ENCODE measurements at regions not wholly inside any gene's neighbourhood (a gene's known extent, or its start where the extent isn't known, plus 50 kb on each side); places are given as distances from the start of the nearest gene placed in this dataset.
"Not testable (repeated sequence)": the region's sequence is repeated elsewhere in the genome, so short reads cannot be mapped to it uniquely, and the experiment has no call there.

DNA sequence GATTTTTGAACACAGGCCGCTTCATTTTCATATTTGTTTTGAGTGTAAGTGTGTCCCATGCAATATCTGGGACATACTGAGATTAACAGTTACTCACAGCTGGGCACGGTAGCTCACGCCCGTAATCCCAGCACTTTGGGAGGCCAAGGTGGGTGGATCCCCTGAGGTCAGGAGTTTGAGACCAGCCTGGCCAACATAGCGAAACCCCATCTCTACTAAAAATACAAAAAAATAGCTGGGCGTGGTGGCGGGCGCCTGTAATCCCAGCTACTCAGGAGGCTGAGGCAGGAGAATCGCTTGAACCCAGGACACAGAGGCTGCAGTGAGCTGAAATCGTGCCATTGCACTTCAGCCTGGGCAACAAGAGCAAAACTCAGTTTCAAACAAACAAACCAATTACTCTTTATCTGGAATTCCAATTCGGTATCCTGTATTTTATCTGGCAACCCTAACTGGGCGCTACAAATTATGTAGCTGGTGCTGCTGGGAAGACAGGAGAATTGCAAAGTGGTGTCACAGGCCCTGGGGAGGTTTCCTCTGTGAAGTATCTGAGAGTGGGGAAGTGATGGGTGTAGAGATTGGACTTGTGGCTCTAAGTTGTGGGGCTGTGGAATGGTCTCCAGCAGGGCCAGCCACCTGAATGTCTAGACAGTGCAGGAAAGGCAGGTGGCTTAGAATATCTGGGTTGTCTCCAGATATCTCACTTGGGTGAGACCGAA lies 73.3 kb upstream of the SPRY4 start:
- TF ChIP-seq POLR2AphosphoS5 (IDR thresholded peaks at IDR 0.05; ENCODE audit: insufficient read depth, low read depth, low read length); EZH2 (IDR thresholded peaks at IDR 0.05; ENCODE audit: borderline replicate concordance, low read depth, low read length, severe bottlenecking); POLR2A (IDR thresholded peaks at IDR 0.05; ENCODE audit: low read depth, low read length); MYC (IDR thresholded peaks at IDR 0.05; ENCODE audit: low read depth, low read length); FOS (IDR thresholded peaks at IDR 0.05; ENCODE audit: borderline replicate concordance, insufficient read depth, low read length); JUN (IDR thresholded peaks at IDR 0.05; ENCODE audit: borderline replicate concordance, insufficient read depth, insufficient read length, low read depth): not testable (repeated sequence)
- TF ChIP-seq, protein P1, sequence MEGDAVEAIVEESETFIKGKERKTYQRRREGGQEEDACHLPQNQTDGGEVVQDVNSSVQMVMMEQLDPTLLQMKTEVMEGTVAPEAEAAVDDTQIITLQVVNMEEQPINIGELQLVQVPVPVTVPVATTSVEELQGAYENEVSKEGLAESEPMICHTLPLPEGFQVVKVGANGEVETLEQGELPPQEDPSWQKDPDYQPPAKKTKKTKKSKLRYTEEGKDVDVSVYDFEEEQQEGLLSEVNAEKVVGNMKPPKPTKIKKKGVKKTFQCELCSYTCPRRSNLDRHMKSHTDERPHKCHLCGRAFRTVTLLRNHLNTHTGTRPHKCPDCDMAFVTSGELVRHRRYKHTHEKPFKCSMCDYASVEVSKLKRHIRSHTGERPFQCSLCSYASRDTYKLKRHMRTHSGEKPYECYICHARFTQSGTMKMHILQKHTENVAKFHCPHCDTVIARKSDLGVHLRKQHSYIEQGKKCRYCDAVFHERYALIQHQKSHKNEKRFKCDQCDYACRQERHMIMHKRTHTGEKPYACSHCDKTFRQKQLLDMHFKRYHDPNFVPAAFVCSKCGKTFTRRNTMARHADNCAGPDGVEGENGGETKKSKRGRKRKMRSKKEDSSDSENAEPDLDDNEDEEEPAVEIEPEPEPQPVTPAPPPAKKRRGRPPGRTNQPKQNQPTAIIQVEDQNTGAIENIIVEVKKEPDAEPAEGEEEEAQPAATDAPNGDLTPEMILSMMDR (IDR thresholded peaks at IDR 0.05; ENCODE audit: extremely low read depth in 1 of 2, insufficient read depth in 1 of 2, low read depth in 1 of 2, low read length in 2 of 2): not testable (repeated sequence)
- TF ChIP-seq, protein P2, sequence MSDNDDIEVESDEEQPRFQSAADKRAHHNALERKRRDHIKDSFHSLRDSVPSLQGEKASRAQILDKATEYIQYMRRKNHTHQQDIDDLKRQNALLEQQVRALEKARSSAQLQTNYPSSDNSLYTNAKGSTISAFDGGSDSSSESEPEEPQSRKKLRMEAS (IDR thresholded peaks at IDR 0.05; ENCODE audit: insufficient read depth, insufficient read length): not testable (repeated sequence)
